ENCODE measurements at regions not wholly inside any gene's neighbourhood (a gene's known extent, or its start where the extent isn't known, plus 50 kb on each side); places are given as distances from the start of the nearest gene placed in this dataset.

GRCh38 chr2:139380051-139380450, 599.9 kb upstream of the NXPH2 start:
- DNase-seq = no peak
- no peaks in the 10 kb centered on the region for H3K9me3 Mint-ChIP-seq (ENCODE audit: unreplicated experiment)
- H3K27me3 Mint-ChIP-seq (ENCODE audit: unreplicated experiment) = peaks cover 7% of the 10 kb centered on the region
- H3K27ac Mint-ChIP-seq (ENCODE audit: unreplicated experiment) = no peak overlapping the region
- no peaks in the 10 kb centered on the region for H3K4me1 Mint-ChIP-seq (ENCODE audit: low read depth, unreplicated experiment)
- TF ChIP-seq, protein P1, sequence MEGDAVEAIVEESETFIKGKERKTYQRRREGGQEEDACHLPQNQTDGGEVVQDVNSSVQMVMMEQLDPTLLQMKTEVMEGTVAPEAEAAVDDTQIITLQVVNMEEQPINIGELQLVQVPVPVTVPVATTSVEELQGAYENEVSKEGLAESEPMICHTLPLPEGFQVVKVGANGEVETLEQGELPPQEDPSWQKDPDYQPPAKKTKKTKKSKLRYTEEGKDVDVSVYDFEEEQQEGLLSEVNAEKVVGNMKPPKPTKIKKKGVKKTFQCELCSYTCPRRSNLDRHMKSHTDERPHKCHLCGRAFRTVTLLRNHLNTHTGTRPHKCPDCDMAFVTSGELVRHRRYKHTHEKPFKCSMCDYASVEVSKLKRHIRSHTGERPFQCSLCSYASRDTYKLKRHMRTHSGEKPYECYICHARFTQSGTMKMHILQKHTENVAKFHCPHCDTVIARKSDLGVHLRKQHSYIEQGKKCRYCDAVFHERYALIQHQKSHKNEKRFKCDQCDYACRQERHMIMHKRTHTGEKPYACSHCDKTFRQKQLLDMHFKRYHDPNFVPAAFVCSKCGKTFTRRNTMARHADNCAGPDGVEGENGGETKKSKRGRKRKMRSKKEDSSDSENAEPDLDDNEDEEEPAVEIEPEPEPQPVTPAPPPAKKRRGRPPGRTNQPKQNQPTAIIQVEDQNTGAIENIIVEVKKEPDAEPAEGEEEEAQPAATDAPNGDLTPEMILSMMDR (IDR thresholded peaks at IDR 0.05; ENCODE audit: partially characterized antibody, unreplicated experiment) = no peak
- H3K4me3 Mint-ChIP-seq (ENCODE audit: unreplicated experiment) = no peak overlapping the region
- no peaks in the 10 kb centered on the region for H3K36me3 Mint-ChIP-seq (ENCODE audit: unreplicated experiment)

DNA sequence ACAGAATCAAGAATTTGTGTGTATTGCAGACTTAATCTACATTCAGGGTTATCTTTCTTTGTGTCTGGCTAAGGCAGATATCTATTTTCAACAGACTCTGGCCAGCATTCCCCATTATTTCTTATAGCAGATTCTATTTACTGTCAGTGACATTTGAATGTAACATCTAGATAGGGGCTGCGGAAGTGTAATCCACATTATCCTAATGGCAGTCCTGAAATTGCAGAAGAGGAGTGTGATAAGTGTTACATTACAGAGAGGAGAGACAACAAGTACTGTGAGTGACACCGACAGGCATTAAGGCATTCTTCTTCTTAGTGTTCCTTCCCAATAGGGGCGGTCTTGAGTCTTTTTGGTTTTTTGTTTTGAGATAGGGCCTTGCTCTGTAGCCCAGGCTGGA, 598.2 kb upstream of the NXPH2 start:
- DNase-seq = no peak
- H3K27ac Mint-ChIP-seq (ENCODE audit: unreplicated experiment) = no peak overlapping the region
- TF ChIP-seq, protein P1 (IDR thresholded peaks at IDR 0.05; ENCODE audit: partially characterized antibody, unreplicated experiment) = no peak
- no peaks in the 10 kb centered on the region for H3K9me3 Mint-ChIP-seq (ENCODE audit: unreplicated experiment)
- H3K36me3 Mint-ChIP-seq (ENCODE audit: unreplicated experiment) = no peaks in the 10 kb centered on the region
- H3K4me3 Mint-ChIP-seq (ENCODE audit: unreplicated experiment) = no peak overlapping the region
- no peaks in the 10 kb centered on the region for H3K4me1 Mint-ChIP-seq (ENCODE audit: low read depth, unreplicated experiment)
- H3K27me3 Mint-ChIP-seq (ENCODE audit: unreplicated experiment) = peaks cover 7% of the 10 kb centered on the region

- no peak for DNase-seq
- TF ChIP-seq, protein P1 (IDR thresholded peaks at IDR 0.05; ENCODE audit: partially characterized antibody, unreplicated experiment) = no peak
- H3K4me1 Mint-ChIP-seq (ENCODE audit: low read depth, unreplicated experiment) = no peaks in the 10 kb centered on the region
- H3K9me3 Mint-ChIP-seq (ENCODE audit: unreplicated experiment) = no peaks in the 10 kb centered on the region
- H3K27me3 Mint-ChIP-seq (ENCODE audit: unreplicated experiment) = peaks cover 7% of the 10 kb centered on the region
- no peak overlapping the region for H3K27ac Mint-ChIP-seq (ENCODE audit: unreplicated experiment)
- H3K36me3 Mint-ChIP-seq (ENCODE audit: unreplicated experiment) = no peaks in the 10 kb centered on the region
- no peak overlapping the region for H3K4me3 Mint-ChIP-seq (ENCODE audit: unreplicated experiment)
Measured at GRCh38 chr2:139374296-139374850, 594.2 kb upstream of the NXPH2 start.

- Mint-ChIP-seq H3K27me3 (ENCODE audit: unreplicated experiment) (no peaks in the 10 kb centered on the region), H3K4me3 (ENCODE audit: unreplicated experiment) (no peak overlapping the region)
- DNase-seq = no peak
Measured at GRCh38 chr2:139369423-139370409, 589.5 kb upstream of the NXPH2 start.

More at GRCh38 chr2:139369423-139370409, 589.5 kb upstream of the NXPH2 start:
- TF ChIP-seq, protein P1 (IDR thresholded peaks at IDR 0.05; ENCODE audit: partially characterized antibody, unreplicated experiment) = no peak
- H3K4me1 Mint-ChIP-seq (ENCODE audit: low read depth, unreplicated experiment) = peaks cover 9% of the 10 kb centered on the region
- no peaks in the 10 kb centered on the region for H3K9me3 Mint-ChIP-seq (ENCODE audit: unreplicated experiment)
- H3K36me3 Mint-ChIP-seq (ENCODE audit: unreplicated experiment) = no peaks in the 10 kb centered on the region
- H3K27ac Mint-ChIP-seq (ENCODE audit: unreplicated experiment) = no peak overlapping the region

Data from glutamatergic neuron (in vitro differentiated cells).